Naive B cell (primary cell): ENCODE measurements at regions not wholly inside any gene's neighbourhood (a gene's known extent, or its start where the extent isn't known, plus 50 kb on each side); places are given as distances from the start of the nearest gene placed in this dataset.

Experiments used
- ATAC-seq, 2 donors: fragments of 150-1000 bp; cut with Tn5 transposase; 2 replicates each; pipeline ENCODE4 v1.10.0; 2021; ENCODE audit warnings: low read depth in 2 of 2, mild to moderate bottlenecking in 2 of 2, moderate library complexity in 2 of 2
- DNase-seq: peaks from one replicate; pipeline ENCODE4 v3.0.0; 2022
- H3K27ac Mint-ChIP-seq, 6 donors: one replicate each; pipeline ENCODE4 v1.8.0; 2020 to 2022; ENCODE audit warnings: mild to moderate bottlenecking in 6 of 6, mixed read lengths in 6 of 6, moderate library complexity in 5 of 6, inconsistent platforms in 2 of 6
- H3K27me3 Mint-ChIP-seq, 3 donors: one replicate each; pipeline ENCODE4 v1.8.0; 2021 to 2022; ENCODE audit warnings: mixed read lengths in 3 of 3, mild to moderate bottlenecking in 1 of 3
- H3K36me3 Mint-ChIP-seq, 2 donors: one replicate each; pipeline ENCODE4 v1.8.0; 2020 to 2022; ENCODE audit warnings: mixed read lengths in 2 of 2, inconsistent platforms in 1 of 2, mild to moderate bottlenecking in 1 of 2
- H3K4me1 Mint-ChIP-seq, 3 donors: one replicate each; pipeline ENCODE4 v1.8.0; 2020 to 2022; ENCODE audit warnings: mixed read lengths in 3 of 3, inconsistent platforms in 1 of 3, mild to moderate bottlenecking in 1 of 3, moderate library complexity in 1 of 3
- H3K4me3 Mint-ChIP-seq, 8 donors: one replicate each; pipeline ENCODE4 v1.8.0; 2020 to 2022; ENCODE audit warnings: mild to moderate bottlenecking in 8 of 8, mixed read lengths in 8 of 8, moderate library complexity in 8 of 8, inconsistent platforms in 2 of 8
- H3K9me3 Mint-ChIP-seq, 7 donors: one replicate each; pipeline ENCODE4 v1.8.0; 2020 to 2022; ENCODE audit warnings: mixed read lengths in 7 of 7, mild to moderate bottlenecking in 5 of 7, inconsistent platforms in 2 of 7, moderate library complexity in 1 of 7

DNA sequence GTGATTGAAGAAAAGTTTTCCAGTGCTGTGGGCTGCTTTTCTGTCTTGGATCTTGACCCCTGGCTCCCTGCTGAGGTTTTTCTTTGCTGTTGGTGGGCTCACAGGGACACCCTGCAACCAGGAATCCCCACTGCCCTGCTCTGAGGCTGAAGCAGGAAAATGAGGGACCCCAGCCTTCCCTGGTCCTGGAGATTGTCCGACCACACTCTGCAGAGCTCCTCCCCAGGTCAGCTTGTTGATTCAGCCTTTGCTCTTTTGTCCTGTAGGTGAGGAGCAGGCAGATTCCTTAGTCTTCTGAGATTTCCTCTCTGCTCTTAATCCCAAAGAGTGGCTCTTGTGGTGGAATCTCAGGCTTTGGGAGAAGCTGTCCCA is 194.5 kb downstream of the RPLP1 start:
- H3K27ac Mint-ChIP-seq = no peak overlapping the region
- H3K9me3 Mint-ChIP-seq = peaks cover 0 to 7% (median under 1%) of the 10 kb centered on the region in 7 donors
- H3K4me3 Mint-ChIP-seq = no peak overlapping the region
- peaks cover 34 to 58% (median 49%) of the 10 kb centered on the region in 3 donors for H3K27me3 Mint-ChIP-seq
- ATAC-seq (no peak), DNase-seq (no peak)
- H3K4me1 Mint-ChIP-seq = no peaks in the 10 kb centered on the region
- no peaks in the 10 kb centered on the region for H3K36me3 Mint-ChIP-seq

DNA sequence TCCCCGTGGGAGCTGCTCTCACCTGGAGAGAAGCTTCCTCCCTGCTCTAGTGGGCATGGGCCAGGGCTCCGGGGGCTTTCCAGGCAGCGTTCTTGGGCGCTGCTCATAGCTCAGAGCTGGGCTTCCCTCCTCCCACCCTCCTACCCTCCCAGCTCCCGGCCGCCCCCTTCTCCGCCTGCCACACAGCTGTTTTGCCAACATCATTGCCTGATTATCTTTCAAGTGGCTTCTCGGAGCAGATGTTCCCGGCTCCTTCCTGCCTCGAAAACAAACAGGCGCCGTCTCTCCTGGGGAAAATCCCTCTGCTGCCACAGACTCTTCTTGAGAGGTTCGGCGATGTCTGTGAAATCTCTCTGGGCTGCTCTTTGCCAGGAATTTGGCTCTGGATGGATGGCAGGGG is 195.6 kb downstream of the RPLP1 start:
- no peaks in the 10 kb centered on the region for H3K4me1 Mint-ChIP-seq
- no peaks in the 10 kb centered on the region for H3K36me3 Mint-ChIP-seq
- no peak overlapping the region for H3K27ac Mint-ChIP-seq
- ATAC-seq (no peak), DNase-seq (no peak)
- H3K27me3 Mint-ChIP-seq = peaks cover 45 to 61% (median 60%) of the 10 kb centered on the region in 3 donors
- H3K9me3 Mint-ChIP-seq = peaks cover 0 to 4% (median 0%) of the 10 kb centered on the region in 7 donors
- no peak overlapping the region for H3K4me3 Mint-ChIP-seq

DNA sequence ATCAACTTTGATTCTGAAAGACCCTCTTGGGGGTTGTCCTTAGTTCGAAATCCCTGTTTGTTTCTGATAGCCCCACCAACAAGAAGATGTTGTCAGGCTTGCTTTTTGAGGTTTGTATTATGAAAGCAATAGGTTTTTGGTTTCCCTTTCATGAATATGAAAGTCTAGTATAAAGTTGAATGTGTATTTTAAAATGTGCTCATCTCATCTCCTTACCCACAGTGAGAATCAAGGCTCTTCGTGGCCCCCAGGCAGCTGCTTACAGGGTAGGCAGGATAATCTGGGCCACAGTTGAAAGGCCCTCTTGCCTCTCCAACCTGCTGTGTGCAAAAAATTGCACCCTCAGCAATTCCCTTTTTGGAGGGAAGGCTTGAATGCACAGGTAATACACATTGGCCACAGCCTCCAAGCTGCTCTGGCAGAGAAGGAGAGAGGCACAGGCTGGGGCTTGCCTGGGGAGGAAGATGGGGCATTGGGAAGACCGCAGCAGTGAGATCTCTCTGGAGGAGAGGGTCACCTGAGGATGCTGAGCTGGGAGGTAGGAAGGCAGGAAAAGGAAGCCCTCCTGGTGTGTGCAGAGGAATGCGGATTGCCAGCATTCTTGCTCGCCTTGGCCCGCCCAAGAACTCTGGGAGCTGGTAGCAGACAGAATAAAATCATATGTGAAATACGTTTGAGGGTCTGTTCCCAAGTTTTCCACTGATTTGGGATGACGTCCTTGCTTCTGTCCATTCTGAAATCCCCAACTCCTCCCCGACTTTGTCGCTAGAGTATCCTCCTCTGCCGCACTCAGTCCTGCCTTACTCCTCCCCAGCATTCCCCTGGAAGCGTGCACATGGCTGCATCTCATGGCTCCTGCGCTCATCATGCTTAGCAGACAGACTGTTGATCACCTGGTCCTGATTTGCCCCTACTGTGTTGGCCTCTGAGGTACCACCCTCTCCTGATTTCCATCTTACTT is 196.4 kb downstream of the RPLP1 start:
- peaks cover 0 to 4% (median 0%) of the 10 kb centered on the region in 7 donors for H3K9me3 Mint-ChIP-seq
- peak overlapping the region in 1 of 6 donors; percentile 76 for H3K27ac Mint-ChIP-seq
- no peak overlapping the region for H3K4me3 Mint-ChIP-seq
- no peaks in the 10 kb centered on the region for H3K4me1 Mint-ChIP-seq
- H3K27me3 Mint-ChIP-seq = peaks cover 50 to 68% (median 60%) of the 10 kb centered on the region in 3 donors
- ATAC-seq = no peak
- H3K36me3 Mint-ChIP-seq = no peaks in the 10 kb centered on the region
- no peak for DNase-seq

DNA sequence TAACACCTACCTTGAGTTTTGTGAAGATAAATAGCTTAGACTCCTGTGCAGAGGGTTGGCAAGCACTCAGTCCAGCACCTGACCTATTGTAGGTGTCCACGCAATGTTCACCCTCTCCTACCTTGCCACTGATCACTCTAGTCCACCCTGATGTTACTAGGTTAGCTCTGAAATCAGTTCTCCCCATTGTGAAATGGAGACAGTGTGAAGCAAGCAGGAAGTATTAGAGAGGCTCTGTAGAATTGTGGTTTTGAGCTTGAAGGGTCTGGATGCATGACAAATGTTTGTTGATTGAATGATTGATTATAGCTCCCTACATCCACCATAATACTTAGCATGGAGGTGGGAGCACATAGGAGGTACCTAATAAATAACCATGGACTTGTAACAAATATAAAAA is 199.7 kb downstream of the RPLP1 start:
- no peaks in the 10 kb centered on the region for H3K4me1 Mint-ChIP-seq
- ATAC-seq (no peak), DNase-seq (no peak)

DNA sequence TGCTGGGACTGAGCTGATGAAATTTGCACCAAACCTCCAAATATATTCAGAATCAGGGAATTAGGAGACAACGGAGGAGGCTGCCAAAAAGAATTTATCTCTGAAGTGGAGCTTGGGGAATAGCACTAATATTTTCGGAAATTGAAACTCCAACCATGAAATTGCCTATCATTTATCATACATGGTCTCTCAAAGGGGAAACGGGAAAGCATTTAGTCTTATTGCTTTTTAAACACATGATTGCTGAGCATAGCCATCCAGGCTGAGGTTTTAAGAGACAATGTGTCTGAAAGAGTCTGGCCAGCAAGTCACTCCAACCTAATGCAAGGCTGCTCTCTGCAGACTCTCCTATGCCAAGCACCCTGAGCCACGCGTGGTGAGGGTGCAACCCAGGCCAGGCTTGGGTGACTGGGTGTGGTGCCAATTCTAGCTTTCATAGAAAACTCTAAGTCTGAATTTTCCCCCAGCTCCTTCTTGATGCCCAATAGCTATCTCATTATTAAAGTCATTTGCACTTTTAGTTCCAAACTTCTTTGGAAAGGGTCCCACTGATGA is 200.2 kb downstream of the RPLP1 start:
- H3K36me3 Mint-ChIP-seq = no peaks in the 10 kb centered on the region
- no peak for DNase-seq
- H3K27me3 Mint-ChIP-seq = peaks cover 63 to 75% (median 69%) of the 10 kb centered on the region in 3 donors
- no peak overlapping the region for H3K27ac Mint-ChIP-seq
- H3K9me3 Mint-ChIP-seq = peaks cover 0 to 2% (median 0%) of the 10 kb centered on the region in 7 donors
- ATAC-seq = no peak
- H3K4me3 Mint-ChIP-seq = no peak overlapping the region
- H3K4me1 Mint-ChIP-seq = no peaks in the 10 kb centered on the region

More for the DNA sequence above, 199.7 kb downstream of the RPLP1 start:
- no peaks in the 10 kb centered on the region for H3K36me3 Mint-ChIP-seq
- H3K4me3 Mint-ChIP-seq = no peak overlapping the region
- peaks cover 62 to 75% (median 65%) of the 10 kb centered on the region in 3 donors for H3K27me3 Mint-ChIP-seq
- peaks cover 0 to 2% (median 0%) of the 10 kb centered on the region in 7 donors for H3K9me3 Mint-ChIP-seq
- H3K27ac Mint-ChIP-seq = no peak overlapping the region

DNA sequence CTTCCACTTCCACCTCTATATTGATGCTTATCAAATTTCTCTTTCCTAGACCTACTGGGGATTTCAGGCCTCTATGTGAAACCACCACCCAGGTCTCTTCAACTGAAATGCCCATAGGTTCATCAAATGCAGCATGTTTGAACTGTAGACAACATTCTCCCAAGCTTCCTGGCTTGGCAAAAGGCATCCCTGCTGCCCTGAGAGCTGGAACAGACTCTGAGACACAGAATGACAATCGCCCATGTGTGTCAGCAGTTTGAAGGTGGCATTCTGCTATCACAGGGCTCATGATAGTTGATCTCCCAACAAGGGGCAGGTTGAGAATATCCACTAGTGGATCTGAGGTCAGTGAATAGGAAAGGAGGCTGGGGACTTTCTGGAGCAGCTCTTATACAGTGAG is 200.7 kb downstream of the RPLP1 start:
- no peak for ATAC-seq
- DNase-seq = no peak
- Mint-ChIP-seq H3K27me3 (peaks cover 67 to 79% (median 71%) of the 10 kb centered on the region in 3 donors), H3K9me3 (peaks cover 0 to 2% (median 0%) of the 10 kb centered on the region in 7 donors), H3K36me3 (no peaks in the 10 kb centered on the region), H3K4me3 (no peak overlapping the region), H3K27ac (no peak overlapping the region), H3K4me1 (no peaks in the 10 kb centered on the region)

DNA sequence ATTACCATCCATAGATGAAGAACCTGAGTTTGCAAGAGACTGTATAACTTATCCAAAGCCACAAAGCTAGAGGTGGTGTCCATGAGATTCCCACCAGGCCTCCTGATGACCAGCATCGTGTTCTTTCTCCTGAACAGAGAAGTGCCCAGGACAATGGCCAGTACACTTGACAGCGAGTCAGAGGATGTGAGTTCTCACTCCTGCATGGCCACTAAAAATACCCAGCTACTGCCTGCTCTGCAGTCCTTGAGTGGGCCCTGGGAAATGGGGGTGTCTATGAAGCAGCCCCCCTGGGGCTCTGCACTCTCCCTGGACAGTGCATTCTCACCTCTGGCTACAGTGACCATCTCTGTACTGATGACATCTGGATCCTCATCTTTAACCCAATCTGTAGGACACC is 201.2 kb downstream of the RPLP1 start:
- no peak overlapping the region for H3K27ac Mint-ChIP-seq
- H3K4me1 Mint-ChIP-seq = no peaks in the 10 kb centered on the region
- peaks cover 66 to 82% (median 72%) of the 10 kb centered on the region in 3 donors for H3K27me3 Mint-ChIP-seq
- ATAC-seq (no peak), DNase-seq (no peak)
- H3K4me3 Mint-ChIP-seq = no peak overlapping the region
- no peaks in the 10 kb centered on the region for H3K36me3 Mint-ChIP-seq
- peaks cover 0 to 3% (median 0%) of the 10 kb centered on the region in 7 donors for H3K9me3 Mint-ChIP-seq

DNA sequence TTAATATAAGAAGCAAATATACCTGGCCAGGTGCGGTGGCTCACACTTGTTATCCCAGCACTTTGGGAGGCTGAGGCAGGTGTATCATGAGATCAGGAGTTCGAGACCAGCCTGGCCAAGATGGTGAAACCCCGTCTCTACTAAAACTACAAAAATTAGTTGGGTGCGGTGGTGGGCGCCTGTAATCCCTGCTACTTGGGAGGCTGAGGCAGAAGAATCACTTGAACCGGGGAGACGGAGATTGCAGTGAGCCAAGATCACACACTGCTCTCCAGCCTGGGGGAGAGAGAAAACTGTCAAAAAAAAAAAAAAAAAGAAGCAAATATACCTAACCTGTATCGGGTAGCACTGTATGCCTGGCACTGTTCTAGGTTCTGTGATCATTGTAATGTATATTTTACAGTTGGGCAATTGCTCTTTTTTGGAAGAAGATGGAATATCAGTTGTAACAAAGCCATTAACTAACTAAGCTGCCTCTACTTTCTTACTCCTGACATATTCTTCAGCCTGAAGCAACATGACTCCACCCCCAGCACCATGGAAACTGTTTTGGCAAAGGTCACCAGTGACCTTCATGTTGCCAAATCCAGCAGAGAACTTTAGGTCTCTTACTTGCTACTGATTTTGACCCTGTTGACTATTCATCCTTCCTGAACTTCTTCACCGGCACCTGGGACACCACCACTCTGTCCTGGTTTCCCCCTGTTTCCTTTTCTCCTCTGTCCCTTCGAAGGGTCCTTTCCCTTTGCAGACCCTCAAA is 203.8 kb downstream of the RPLP1 start:
- DNase-seq (no peak), ATAC-seq (no peak)
- Mint-ChIP-seq H3K27ac (no peak overlapping the region), H3K36me3 (no peaks in the 10 kb centered on the region), H3K9me3 (peaks cover 0 to 2% (median 0%) of the 10 kb centered on the region in 7 donors), H3K4me3 (no peak overlapping the region), H3K4me1 (no peaks in the 10 kb centered on the region), H3K27me3 (peaks cover 50 to 59% (median 54%) of the 10 kb centered on the region in 3 donors)

DNA sequence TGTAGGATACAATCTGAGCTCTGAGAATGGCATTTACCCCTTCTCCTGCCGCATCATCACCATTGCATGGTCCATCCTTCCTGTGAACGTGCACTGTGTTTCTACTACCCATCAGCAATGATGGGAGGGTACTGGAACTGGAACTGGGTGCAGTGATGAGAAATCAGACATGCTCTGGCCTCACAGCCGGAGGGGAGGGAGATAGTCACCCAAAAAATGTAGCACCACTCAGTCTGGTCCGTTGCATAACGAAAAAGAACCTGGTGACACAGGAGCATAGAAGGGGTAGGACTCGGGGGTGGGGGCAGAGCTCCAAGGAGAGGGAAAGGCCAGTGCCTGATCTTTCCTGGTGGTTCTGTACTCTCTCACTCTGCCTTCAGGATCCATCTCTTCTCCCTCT is 205.0 kb downstream of the RPLP1 start:
- no peak overlapping the region for H3K27ac Mint-ChIP-seq
- peaks cover 38 to 48% (median 42%) of the 10 kb centered on the region in 3 donors for H3K27me3 Mint-ChIP-seq
- no peaks in the 10 kb centered on the region for H3K36me3 Mint-ChIP-seq
- no peaks in the 10 kb centered on the region for H3K4me1 Mint-ChIP-seq
- DNase-seq (no peak), ATAC-seq (no peak)
- H3K9me3 Mint-ChIP-seq = peaks cover 0 to 1% (median 0%) of the 10 kb centered on the region in 7 donors
- no peak overlapping the region for H3K4me3 Mint-ChIP-seq

DNA sequence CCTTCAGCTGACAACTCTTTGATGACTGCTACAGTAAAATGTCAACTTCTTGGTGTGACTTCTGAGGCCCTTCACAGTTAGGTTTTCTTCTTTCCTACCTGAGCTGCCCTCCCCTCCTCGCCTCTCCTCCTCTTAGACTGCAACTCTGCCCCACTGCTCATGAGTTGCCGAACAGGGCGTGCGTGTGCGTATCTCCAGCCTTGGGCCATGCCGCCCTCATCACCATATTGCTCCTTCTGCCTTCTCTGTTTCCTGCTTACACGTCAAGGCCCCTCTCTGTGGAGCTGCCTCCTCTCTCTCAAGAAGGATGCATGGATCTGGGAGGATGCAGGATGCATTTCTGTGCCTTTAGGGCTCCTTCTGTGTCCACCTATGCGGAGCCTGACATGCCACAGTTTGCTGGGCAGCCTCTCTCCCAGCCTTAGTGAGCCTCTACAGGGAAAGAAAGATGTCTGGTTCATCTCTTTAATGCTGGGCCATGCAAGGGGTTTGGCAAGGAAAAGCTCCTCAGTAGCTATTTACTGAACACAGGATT is 205.9 kb downstream of the RPLP1 start:
- Mint-ChIP-seq H3K9me3 (peaks cover 0 to 1% (median 0%) of the 10 kb centered on the region in 7 donors), H3K27me3 (peaks cover 34 to 39% (median 38%) of the 10 kb centered on the region in 3 donors), H3K27ac (no peak overlapping the region), H3K36me3 (no peaks in the 10 kb centered on the region), H3K4me1 (no peaks in the 10 kb centered on the region), H3K4me3 (no peak overlapping the region)
- DNase-seq (no peak), ATAC-seq (no peak)

DNA sequence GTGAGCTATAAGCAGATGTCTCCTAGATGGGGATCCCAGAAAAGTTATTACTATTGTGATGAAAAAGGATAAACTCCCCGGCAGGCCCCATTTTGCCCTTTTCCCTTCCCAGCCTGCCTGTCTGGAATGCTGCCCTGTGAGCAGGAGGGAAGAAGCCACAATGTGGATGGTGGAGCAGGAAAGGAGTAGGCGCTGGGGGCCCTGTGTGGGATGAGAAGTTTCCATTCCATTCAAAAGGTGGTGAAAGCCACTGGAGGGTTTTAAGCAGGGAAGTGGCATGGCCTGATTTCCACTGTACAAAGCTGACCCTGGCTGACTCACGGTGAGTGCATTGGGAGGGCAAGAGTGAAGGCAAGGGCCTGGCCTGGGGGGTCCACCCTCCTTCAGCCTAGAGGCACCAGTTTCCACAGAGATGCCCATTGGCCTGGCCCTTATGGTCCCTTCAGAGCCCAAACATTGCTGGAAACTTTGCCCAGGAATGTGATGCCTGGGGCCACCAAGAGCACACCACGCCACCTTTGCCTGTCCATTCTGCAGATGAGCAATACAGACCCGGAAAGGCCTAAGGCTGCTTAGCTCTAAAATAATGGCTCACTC is 206.9 kb downstream of the RPLP1 start:
- DNase-seq = no peak
- no peaks in the 10 kb centered on the region for H3K36me3 Mint-ChIP-seq
- H3K27ac Mint-ChIP-seq = peak overlapping the region in 1 of 6 donors; percentile 56
- ATAC-seq = no peak
- H3K27me3 Mint-ChIP-seq = peaks cover 28 to 32% (median 31%) of the 10 kb centered on the region in 3 donors
- H3K4me3 Mint-ChIP-seq = no peak overlapping the region
- peaks cover 0 to 1% (median 0%) of the 10 kb centered on the region in 7 donors for H3K9me3 Mint-ChIP-seq
- no peaks in the 10 kb centered on the region for H3K4me1 Mint-ChIP-seq

DNA sequence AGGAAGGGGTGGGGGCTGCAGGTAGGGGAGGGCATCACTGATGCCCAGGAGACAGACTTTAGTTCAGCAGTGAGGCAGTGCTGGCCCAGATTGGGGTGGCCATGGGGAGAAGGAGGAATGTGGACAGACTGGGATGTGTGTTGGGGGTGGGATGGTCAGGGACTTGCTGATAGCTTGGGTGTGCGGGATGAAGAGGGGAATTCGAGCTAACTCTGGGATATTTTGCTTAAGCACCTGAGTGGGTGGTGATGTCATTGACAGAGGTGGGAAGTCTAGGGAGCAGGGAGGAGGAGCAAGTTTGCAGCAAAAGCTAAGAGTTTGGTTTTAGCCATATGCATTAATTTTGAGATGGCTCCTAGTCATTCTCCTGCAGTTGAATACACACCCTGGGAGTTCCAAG is 207.5 kb downstream of the RPLP1 start:
- H3K27me3 Mint-ChIP-seq = peaks cover 28 to 32% (median 30%) of the 10 kb centered on the region in 3 donors
- DNase-seq (no peak), ATAC-seq (no peak)
- H3K27ac Mint-ChIP-seq = no peak overlapping the region
- H3K9me3 Mint-ChIP-seq = peaks cover 0 to 1% (median 0%) of the 10 kb centered on the region in 7 donors
- H3K4me1 Mint-ChIP-seq = peaks cover under 1 to 2% (median 1%) of the 10 kb centered on the region in 3 donors
- H3K36me3 Mint-ChIP-seq = no peaks in the 10 kb centered on the region
- no peak overlapping the region for H3K4me3 Mint-ChIP-seq
